GM19463 (cell line): ENCODE measurements at regions not wholly inside any gene's neighbourhood (a gene's known extent, or its start where the extent isn't known, plus 50 kb on each side); places are given as distances from the start of the nearest gene placed in this dataset.
"Not testable (repeated sequence)": the region's sequence is repeated elsewhere in the genome, so short reads cannot be mapped to it uniquely, and the experiment has no call there.

ENCODE experiments used
- ATAC-seq: cut with Tn5 transposase; IDR thresholded peaks from one replicate; pipeline ENCODE4 v1.9.1; 2021; ENCODE audit warnings: mild to moderate bottlenecking, moderate library complexity; ENCODE audit not compliant: unreplicated experiment

- no peak for ATAC-seq
Measured at GRCh38 chr2:235432741-235433520, 60.9 kb upstream of the AGAP1 start.

- ATAC-seq = no peak
Measured at GRCh38 chr2:235433860-235434259, 60.0 kb upstream of the AGAP1 start.

DNA sequence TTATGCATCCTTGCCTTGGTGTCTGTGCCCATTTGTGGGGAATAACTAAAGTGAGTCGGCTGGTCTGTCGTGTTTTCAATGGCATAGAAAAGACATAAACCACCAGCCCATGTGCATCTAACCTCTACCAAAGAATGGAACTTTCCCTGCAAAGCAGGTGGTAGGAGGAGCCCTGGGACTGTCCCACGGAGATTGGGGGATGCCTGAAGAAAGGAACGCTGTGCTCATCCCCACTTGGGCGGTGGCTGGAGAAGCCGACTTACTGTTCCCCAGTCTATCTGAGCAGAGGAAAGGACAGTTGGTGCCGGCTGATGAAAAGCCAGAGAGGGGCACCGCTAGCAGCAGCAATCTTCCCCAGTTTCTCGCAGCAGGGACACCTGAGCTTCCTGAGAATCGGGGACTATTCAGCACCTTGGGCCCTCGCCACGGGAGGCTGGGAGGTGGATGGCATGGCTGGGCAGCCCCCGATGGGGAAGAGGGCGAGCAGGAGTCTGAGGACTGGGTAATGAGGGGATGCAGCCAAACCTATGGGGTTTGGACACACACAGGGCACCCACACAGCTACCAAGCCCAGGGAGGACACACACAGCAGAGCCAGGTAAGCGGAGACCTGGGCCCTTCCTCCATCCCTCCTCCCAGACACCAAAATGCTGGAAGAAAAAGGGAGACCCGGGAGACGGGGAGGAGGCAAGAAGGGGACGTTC lies 53.7 kb upstream of the AGAP1 start:
- ATAC-seq = no peak

- not testable (repeated sequence) for ATAC-seq
Measured at GRCh38 chr2:235443580-235443979, 50.3 kb upstream of the AGAP1 start.
